ENCODE measurements at regions not wholly inside any gene's neighbourhood (a gene's known extent, or its start where the extent isn't known, plus 50 kb on each side); places are given as distances from the start of the nearest gene placed in this dataset.

- DNase-seq (ENCODE audit: low read depth) = no peak
- in situ Hi-C loops (cut with HindIII; ENCODE audit: low pct_unique_long_range_greater_than_20kb, low sequenced_read_pairs) = no loop called here
These were observed 154.0 kb upstream of the DIO3 start for GRCh38 chr14:101407328-101407727.

DNA sequence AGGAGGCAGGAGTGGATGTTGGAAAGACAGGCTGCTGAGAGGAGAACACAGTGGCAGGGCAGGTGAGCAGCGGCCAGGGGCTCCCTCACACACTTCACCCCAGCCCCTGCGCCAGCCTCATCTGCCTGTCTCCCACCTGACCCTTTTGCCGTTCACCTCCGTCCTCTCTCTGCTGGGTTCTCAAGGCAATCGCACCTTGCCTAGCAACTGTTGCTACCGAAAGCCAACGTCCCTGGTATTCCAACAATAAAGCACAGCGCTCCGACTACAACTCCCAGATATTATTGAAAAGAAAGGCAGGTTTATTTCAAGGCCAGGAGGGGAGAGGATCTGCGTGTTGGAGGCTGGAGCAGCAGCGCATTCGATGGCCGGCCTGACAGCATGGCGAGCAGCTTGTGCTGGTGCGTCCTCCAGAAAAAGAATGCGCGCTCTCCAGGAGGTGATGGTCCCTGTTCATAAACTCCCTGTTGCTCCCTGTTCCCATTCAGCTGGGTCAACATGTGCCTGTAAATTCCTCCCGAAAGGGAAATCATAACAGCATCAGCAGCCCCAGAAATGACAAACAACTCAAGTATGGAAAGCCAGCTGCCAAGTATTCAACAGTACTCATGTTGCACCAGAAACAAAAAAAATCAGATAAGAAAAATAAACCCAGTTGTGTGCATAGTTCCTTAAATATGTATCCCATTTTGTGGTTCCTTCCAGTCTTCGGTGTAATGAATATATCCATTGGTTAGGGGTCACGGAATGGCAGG is 153.0 kb upstream of the DIO3 start:
- in situ Hi-C loops (cut with HindIII; ENCODE audit: low pct_unique_long_range_greater_than_20kb, low sequenced_read_pairs) = no loop called here
- no peak for DNase-seq (ENCODE audit: low read depth)

DNA sequence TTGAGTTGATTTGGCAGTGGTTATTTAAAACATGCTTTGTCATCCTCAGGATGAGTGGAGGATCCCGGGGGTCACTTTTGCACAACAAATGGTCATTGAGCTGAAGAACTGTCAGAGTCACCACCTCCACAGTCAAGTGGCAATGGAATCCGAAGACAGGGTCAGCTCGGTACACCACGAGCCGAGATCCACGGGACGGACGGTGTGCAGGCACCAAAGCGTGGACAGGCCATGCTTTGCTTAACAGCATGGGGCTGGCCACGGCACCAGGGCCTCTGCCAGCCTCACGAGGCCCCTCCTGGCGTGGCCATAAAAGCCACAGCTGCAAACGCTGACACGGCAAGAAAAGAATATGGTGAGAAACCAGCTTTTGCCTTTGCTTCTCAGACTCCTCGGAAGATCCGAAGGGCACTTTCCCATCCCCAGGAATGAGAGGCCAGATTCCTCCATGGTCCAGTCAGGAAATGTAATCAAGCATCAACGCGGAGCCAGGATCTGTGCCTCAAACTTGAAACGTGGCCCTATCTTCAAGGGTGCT is 152.2 kb upstream of the DIO3 start:
- DNase-seq (ENCODE audit: low read depth) = no peak

DNA sequence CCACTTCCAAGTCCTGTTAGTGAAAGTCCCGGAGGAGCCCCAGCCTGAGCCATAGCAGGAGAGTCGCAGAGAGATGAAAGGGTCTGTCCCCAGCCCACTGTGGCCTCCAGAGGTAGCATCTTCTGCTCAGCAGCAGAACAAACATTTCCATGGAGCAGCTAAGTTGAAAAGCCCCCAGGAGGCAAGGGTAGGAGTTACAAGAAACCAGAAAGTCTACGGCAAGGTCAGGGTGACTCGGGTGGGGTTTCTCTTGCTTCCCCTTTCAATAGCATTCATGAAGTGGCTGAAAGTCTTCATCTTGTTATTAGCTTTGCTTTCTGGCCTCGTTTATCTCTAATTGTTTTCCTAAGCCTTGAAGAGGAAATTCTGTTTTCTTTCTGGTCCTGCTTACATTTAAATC is 151.2 kb upstream of the DIO3 start:
- no peak for DNase-seq (ENCODE audit: low read depth)
- in situ Hi-C loops (cut with HindIII; ENCODE audit: low pct_unique_long_range_greater_than_20kb, low sequenced_read_pairs) = no loop called here

More for the DNA sequence above, 152.2 kb upstream of the DIO3 start:
- in situ Hi-C loops (cut with HindIII; ENCODE audit: low pct_unique_long_range_greater_than_20kb, low sequenced_read_pairs) = no loop called here

GRCh38 chr14:101411151-101411550 is 150.1 kb upstream of the DIO3 start:
- no peak for DNase-seq (ENCODE audit: low read depth)
- in situ Hi-C loops (cut with HindIII; ENCODE audit: low pct_unique_long_range_greater_than_20kb, low sequenced_read_pairs) = no loop called here

DNA sequence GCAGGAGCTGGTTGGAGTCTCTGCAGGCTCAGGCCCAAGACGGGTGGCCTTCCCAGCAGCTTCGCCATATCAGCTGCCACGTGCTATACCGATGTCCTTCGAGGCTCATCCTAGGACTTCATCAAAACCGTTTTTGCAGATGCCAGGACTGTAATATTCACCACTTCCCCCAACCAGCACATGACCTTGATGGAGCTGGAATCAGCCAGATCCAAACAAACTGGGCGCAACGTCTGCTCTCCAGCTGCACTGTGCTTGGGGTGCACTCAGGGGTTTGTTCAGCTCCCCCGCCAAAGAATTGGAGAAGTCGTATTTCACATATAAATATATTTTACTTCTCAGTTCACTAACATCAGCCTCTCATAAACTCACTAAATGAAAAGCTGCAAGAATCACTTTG is 149.5 kb upstream of the DIO3 start:
- no peak for DNase-seq (ENCODE audit: low read depth)
- in situ Hi-C loops (cut with HindIII; ENCODE audit: low pct_unique_long_range_greater_than_20kb, low sequenced_read_pairs) = no loop called here

DNA sequence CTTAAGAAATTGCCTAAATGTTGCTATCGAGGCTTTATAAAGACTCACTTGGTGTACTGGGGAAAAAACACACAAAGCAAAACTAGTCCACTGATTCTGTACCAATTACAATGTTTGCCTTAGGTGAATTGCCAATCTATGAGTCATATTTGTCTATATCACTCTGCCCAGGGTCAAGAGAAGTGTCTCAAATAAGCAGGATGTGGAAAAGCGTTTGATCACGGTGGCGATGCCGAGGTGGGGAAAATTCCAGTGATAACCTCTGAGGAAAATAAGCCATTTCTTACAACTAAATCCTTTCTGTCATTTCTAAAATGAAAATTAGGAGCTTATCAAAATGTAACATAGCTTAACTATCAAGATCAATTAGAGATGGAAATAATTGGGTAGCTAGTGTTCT is 148.6 kb upstream of the DIO3 start:
- in situ Hi-C loops (cut with HindIII; ENCODE audit: low pct_unique_long_range_greater_than_20kb, low sequenced_read_pairs) = no loop called here
- DNase-seq (ENCODE audit: low read depth) = no peak

- no peak for DNase-seq (ENCODE audit: low read depth)
- in situ Hi-C loops (cut with HindIII; ENCODE audit: low pct_unique_long_range_greater_than_20kb, low sequenced_read_pairs) = no loop called here
These were observed 143.9 kb upstream of the DIO3 start for GRCh38 chr14:101417434-101417833.

GRCh38 chr14:101418601-101419000 is 142.7 kb upstream of the DIO3 start:
- no peak for DNase-seq (ENCODE audit: low read depth)
- in situ Hi-C loops (cut with HindIII; ENCODE audit: low pct_unique_long_range_greater_than_20kb, low sequenced_read_pairs) = no loop called here

DNA sequence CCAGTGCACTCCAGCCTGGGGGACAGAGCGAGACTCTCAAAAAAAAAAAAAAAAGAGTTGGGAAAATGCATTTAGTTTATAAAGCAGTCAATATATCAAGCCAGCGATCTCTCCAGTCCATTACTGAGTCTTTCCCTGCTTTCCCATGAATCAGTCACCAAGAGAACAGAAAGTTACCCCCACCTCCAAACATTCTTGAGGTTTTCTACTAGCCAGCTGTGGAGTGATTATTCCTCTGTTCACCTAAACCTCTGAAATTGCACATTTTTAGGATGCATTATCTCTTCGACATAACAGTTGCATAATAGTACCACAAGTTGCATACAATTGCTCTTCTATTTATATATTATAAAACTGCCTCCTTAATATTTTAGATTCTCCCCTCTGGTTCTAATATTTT is 134.8 kb upstream of the DIO3 start:
- in situ Hi-C loops (cut with HindIII; ENCODE audit: low pct_unique_long_range_greater_than_20kb, low sequenced_read_pairs) = no loop called here
- DNase-seq (ENCODE audit: low read depth) = no peak

DNA sequence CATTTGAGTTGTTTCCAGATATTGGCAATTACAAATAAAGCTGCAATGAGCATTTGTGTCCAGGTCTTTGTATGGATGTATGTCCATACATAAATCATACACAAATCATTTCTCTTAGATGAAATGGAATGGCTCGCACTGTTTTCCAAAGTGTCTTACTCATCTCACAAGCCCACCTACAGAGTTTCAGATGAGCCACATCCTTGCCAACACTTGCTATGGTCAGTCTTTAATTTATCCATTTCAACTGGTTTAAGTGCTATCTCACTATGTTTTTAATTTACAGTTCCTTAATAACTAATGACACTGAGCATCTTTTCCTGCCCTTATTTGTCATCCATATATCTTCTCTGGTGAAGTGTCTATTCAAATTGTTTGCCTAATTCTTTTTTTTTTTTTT is 132.9 kb upstream of the DIO3 start:
- in situ Hi-C loops (cut with HindIII; ENCODE audit: low pct_unique_long_range_greater_than_20kb, low sequenced_read_pairs) = no loop called here
- DNase-seq (ENCODE audit: low read depth) = no peak

- in situ Hi-C loops (cut with HindIII; ENCODE audit: low pct_unique_long_range_greater_than_20kb, low sequenced_read_pairs) = no loop called here
- DNase-seq (ENCODE audit: low read depth) = no peak
These were observed 125.7 kb upstream of the DIO3 start for GRCh38 chr14:101435546-101435945.

DNA sequence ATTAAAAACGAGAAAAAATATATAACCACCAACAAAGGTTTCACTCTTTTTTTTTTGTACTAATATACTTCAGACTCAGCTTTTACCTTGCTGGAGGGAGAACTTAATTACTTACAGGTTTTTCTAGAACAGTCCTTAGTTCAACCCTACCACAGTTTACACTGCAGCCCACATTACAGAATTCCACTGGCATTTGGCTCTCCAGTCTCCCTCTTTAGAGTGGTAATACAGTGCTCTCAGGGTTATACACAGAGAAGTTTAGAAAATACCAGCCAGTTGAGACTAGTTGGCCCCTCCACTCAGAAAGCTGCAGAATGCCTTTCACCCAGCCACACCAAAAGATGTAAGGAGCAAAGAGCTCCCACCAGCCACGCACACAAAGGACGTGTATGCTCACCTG is 122.3 kb upstream of the DIO3 start:
- in situ Hi-C loops (cut with HindIII; ENCODE audit: low pct_unique_long_range_greater_than_20kb, low sequenced_read_pairs) = no loop called here

GRCh38 chr14:101440496-101440895 is 120.8 kb upstream of the DIO3 start:
- in situ Hi-C loops (cut with HindIII; ENCODE audit: low pct_unique_long_range_greater_than_20kb, low sequenced_read_pairs) = no loop called here
- DNase-seq (ENCODE audit: low read depth) = no peak

More for the DNA sequence above, 122.3 kb upstream of the DIO3 start:
- DNase-seq (ENCODE audit: low read depth) = no peak

GRCh38 chr14:101441710-101442109 is 119.6 kb upstream of the DIO3 start:
- in situ Hi-C loops (cut with HindIII; ENCODE audit: low pct_unique_long_range_greater_than_20kb, low sequenced_read_pairs) = no loop called here
- DNase-seq (ENCODE audit: low read depth) = no peak

GRCh38 chr14:101442451-101442850 is 118.8 kb upstream of the DIO3 start:
- in situ Hi-C loops (cut with HindIII; ENCODE audit: low pct_unique_long_range_greater_than_20kb, low sequenced_read_pairs) = no loop called here
- no peak for DNase-seq (ENCODE audit: low read depth)

- peak; percentile 8 for DNase-seq (ENCODE audit: low read depth)
- in situ Hi-C loops (cut with HindIII; ENCODE audit: low pct_unique_long_range_greater_than_20kb, low sequenced_read_pairs) = no loop called here
These were observed 117.2 kb upstream of the DIO3 start for GRCh38 chr14:101444116-101444515.

- DNase-seq (ENCODE audit: low read depth) = no peak
- in situ Hi-C loops (cut with HindIII; ENCODE audit: low pct_unique_long_range_greater_than_20kb, low sequenced_read_pairs) = no loop called here
These were observed 116.0 kb upstream of the DIO3 start for GRCh38 chr14:101445278-101445677.

DNA sequence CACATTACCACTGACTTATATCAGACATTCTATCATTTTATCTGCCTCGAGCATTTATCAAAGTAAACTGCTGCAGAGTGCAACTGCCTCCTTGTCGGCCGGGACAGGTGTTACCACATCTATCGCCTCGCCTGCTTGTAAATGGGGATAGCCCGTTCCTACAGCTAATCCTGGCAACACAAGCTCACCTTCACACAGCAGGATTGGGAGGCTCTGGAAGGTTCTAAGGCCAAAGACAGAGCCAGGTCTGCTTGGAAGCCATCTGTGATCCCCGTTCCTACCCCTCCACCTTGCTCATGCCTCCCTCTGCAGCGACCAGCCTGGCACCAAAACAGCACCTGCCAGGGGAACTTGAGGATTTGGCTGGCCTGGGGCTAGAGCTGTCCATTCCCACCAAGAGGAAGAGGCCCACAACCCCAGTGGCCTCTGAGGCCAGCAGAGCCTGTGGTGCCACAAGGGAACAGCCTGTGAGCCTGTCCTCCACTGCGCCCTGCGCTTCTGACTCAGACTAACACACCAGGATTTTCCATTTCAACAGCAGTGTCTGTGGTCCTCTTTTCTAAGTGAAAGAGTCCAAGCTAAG is 114.8 kb upstream of the DIO3 start:
- no peak for DNase-seq (ENCODE audit: low read depth)
- in situ Hi-C loops (cut with HindIII; ENCODE audit: low pct_unique_long_range_greater_than_20kb, low sequenced_read_pairs) = no loop called here

DNA sequence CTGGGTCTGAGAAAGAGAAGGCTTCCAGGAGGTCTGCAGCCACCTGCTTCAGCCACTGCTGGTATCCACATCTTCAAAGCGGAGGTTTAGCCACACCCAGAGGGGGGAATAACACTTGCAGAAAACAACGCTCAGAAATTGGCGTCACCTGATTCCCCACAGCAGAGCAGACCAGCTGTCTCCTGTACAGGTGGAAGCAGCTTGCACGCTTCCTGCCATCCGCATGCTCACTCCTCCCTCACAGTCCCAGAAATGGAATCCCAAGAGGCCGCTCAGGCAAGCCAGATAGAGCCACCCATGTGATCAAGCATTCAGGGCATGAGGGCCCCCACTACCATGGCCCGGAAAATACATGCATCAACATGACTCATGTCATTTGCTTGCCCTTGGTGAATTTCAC is 112.2 kb upstream of the DIO3 start:
- DNase-seq (ENCODE audit: low read depth) = no peak
- in situ Hi-C loops (cut with HindIII; ENCODE audit: low pct_unique_long_range_greater_than_20kb, low sequenced_read_pairs) = no loop called here

All from Caki2 (cell line).